GM12878 (cell line): ENCODE measurements at regions not wholly inside any gene's neighbourhood (a gene's known extent, or its start where the extent isn't known, plus 50 kb on each side); places are given as distances from the start of the nearest gene placed in this dataset.

Experiments
- ATAC-seq: fragments of 200-7000 bp; cut with Tn5 transposase; 3 replicates; pipeline ENCODE4 v1.9.1; 2020; ENCODE audit warnings: mild to moderate bottlenecking, moderate library complexity
- BruUV-seq: library from RNA; stranded (reverse); fragments of 400-500 nt; replicated peaks from 2 replicates; lab custom pipeline; 2021; lab: Mats Ljungman, UMichigan
- CTCF ChIA-PET: fragments of 300-600 bp; sonication (Branson Sonifier 250); formaldehyde crosslinking; extraction: SDS; loops from one replicate; lab custom pipeline; 2021; ENCODE audit warnings: inconsistent platforms; lab: Yijun Ruan, JAX
- POLR2A ChIA-PET: fragments of 350-600 bp; formaldehyde crosslinking; extraction: SDS; loops from one replicate; lab custom pipeline; 2021; ENCODE audit warnings: inconsistent platforms; lab: Charles Lee
- RAD21 ChIA-PET: fragments of 300-600 bp; sonication (Branson Sonifier 250); formaldehyde crosslinking; loops from one replicate; lab custom pipeline; 2023; ENCODE audit warnings: antibody characterized with exemption; ENCODE audit not compliant: unreplicated experiment; lab: Charles Lee
- SMC1A ChIA-PET: fragments of 300-600 bp; sonication (Branson Sonifier 250); formaldehyde crosslinking; loops from one replicate; lab custom pipeline; 2023; ENCODE audit not compliant: unreplicated experiment, uncharacterized antibody; lab: Charles Lee
- DNase-seq: peaks from one replicate; pipeline ENCODE4 v3.0.0-alpha.2; 2011; ENCODE audit warnings: low read depth, low spot score
- FAIRE-seq: peaks from 3 replicates; lab custom pipeline; 2011; peaks lifted over from hg19 to GRCh38; lab: Jason Lieb, UNC
- H2AFZ ChIP-seq: 2 replicates; pipeline ENCODE4 v1.6.0; 2011; ENCODE audit warnings: low read depth, low read length, control low read depth; ENCODE audit not compliant: control insufficient read depth
- H3K27ac ChIP-seq: 2 replicates; pipeline ENCODE4 v1.5.1; 2011; ENCODE audit warnings: control low read depth; ENCODE audit not compliant: control insufficient read depth, insufficient read depth
- H3K27me3 ChIP-seq, 2 experiments: replicated peaks in 1 of 2; 2 replicates each; pipeline versions ENCODE4 v1.6.0 to v1.6.1; 2011; ENCODE audit warnings: low read length in 1 of 2; ENCODE audit not compliant: control insufficient read depth in 2 of 2, insufficient read depth in 2 of 2
- H3K36me3 ChIP-seq, 2 experiments: 2 replicates each; pipeline ENCODE4 v1.5.1; 2011; ENCODE audit warnings: low read length in 1 of 2; ENCODE audit not compliant: control insufficient read depth in 2 of 2, insufficient read depth in 2 of 2
- H3K4me1 ChIP-seq: 2 replicates; pipeline ENCODE4 v1.6.1; 2011; ENCODE audit warnings: mild to moderate bottlenecking, low read length, moderate library complexity, mixed read lengths; ENCODE audit not compliant: control insufficient read depth, insufficient read depth
- H3K4me2 ChIP-seq: 2 replicates; pipeline ENCODE4 v1.6.0; 2011; ENCODE audit warnings: control low read depth; ENCODE audit not compliant: control insufficient read depth, insufficient read depth
- H3K4me3 ChIP-seq: fragments of 200-600 bp; sonication (generic); 2 replicates; pipeline ENCODE4 v1.5.1; 2016
- H3K79me2 ChIP-seq: 2 replicates; pipeline ENCODE4 v1.6.0; 2011; ENCODE audit warnings: low read length; ENCODE audit not compliant: control insufficient read depth, insufficient read depth
- H3K9ac ChIP-seq: 2 replicates; pipeline ENCODE4 v1.8.0; 2011; ENCODE audit warnings: low read length, control low read depth, mixed read lengths; ENCODE audit not compliant: control insufficient read depth, insufficient read depth
- H3K9me3 ChIP-seq: replicated peaks from 3 replicates; pipeline ENCODE4 v1.5.1; 2011; ENCODE audit warnings: mild to moderate bottlenecking, low read length; ENCODE audit not compliant: control insufficient read depth, insufficient read depth
- H4K20me1 ChIP-seq: 2 replicates; pipeline ENCODE4 v1.6.0; 2011; ENCODE audit not compliant: control insufficient read depth, insufficient read depth
- CHD1 ChIP-seq: IDR thresholded peaks from 2 replicates; pipeline ENCODE4 v1.6.1; 2012; ENCODE audit warnings: low read depth, low read length, improper control_type of control experiment
- GATAD2B ChIP-seq: fragments of 450-650 bp; conservative IDR thresholded peaks from 2 replicates; pipeline ENCODE4 v1.6.1; 2017; ENCODE audit warnings: low read depth, mild to moderate bottlenecking, moderate library complexity
- LARP7 ChIP-seq: fragments of 450-650 bp; IDR thresholded peaks from 2 replicates; pipeline ENCODE4 v1.6.1; 2017; ENCODE audit warnings: mild to moderate bottlenecking
- MYB ChIP-seq: fragments of 150-350 bp; IDR thresholded peaks from 2 replicates; pipeline ENCODE4 v1.6.1; 2014; ENCODE audit warnings: mild to moderate bottlenecking, low read depth, low read length, borderline replicate concordance
- RAD21 ChIP-seq: IDR thresholded peaks from 2 replicates; pipeline ENCODE4 v1.6.1; 2011; ENCODE audit warnings: mild to moderate bottlenecking, low read depth, low read length, moderate library complexity; ENCODE audit not compliant: insufficient read depth
- RELA ChIP-seq: fragments of 450-650 bp; IDR thresholded peaks from 2 replicates; pipeline ENCODE4 v1.8.0; 2014; ENCODE audit warnings: borderline replicate concordance; ENCODE audit not compliant: partially characterized antibody
- TARDBP ChIP-seq: IDR thresholded peaks from 2 replicates; pipeline ENCODE4 v1.6.1; 2016; ENCODE audit warnings: borderline replicate concordance
- TCF12 ChIP-seq: IDR thresholded peaks from 2 replicates; pipeline ENCODE4 v1.6.1; 2011; ENCODE audit warnings: low read depth, mild to moderate bottlenecking, low read length
- TCF3 ChIP-seq: IDR thresholded peaks from 2 replicates; pipeline ENCODE4 v1.6.1; 2012; ENCODE audit warnings: low read depth, mild to moderate bottlenecking, low read length, borderline replicate concordance; ENCODE audit not compliant: insufficient read depth
- YY1 ChIP-seq: IDR thresholded peaks from 2 replicates; pipeline ENCODE4 v1.6.1; 2011; ENCODE audit warnings: low read depth, mild to moderate bottlenecking, low read length
- ZNF384 ChIP-seq: IDR thresholded peaks from 2 replicates; pipeline ENCODE4 v1.6.1; 2012; ENCODE audit warnings: low read depth, mild to moderate bottlenecking, low read length, improper control_type of control experiment, borderline replicate concordance
- whole genome bisulfite sequencing: methylation state at CpG from one replicate; pipeline ENCODE4 v1.1.6; 2016; ENCODE audit warnings: low lambda C conversion rate; ENCODE audit not compliant: insufficient replicate concordance, insufficient coverage; ENCODE audit errors: missing lambda C conversion rate; 5-methylcytosine and 5-hydroxymethylcytosine counted together
- in situ Hi-C: fragments of 300-500 bp; cut with MboI; formaldehyde crosslinking; loops from 9 replicates; pipeline ENCODE4 v1.14.3; 2018; ENCODE audit warnings: mixed read lengths
- intact Hi-C: fragments of 100-400 bp; cut with micrococcal nuclease; formaldehyde crosslinking; loops from one replicate; pipeline ENCODE4 v1.14.2; 2022; ENCODE audit not compliant: unreplicated experiment
- TF ChIP-seq, protein P1 (sequence below): fragments of 450-650 bp; IDR thresholded peaks from 2 replicates; pipeline ENCODE4 v1.6.1; 2016; ENCODE audit warnings: mild to moderate bottlenecking, moderate library complexity, borderline replicate concordance
- TF ChIP-seq, protein P2 (sequence below): IDR thresholded peaks from 2 replicates; pipeline ENCODE4 v1.6.1; 2011; ENCODE audit warnings: mild to moderate bottlenecking, low read depth, low read length, moderate library complexity; ENCODE audit not compliant: insufficient replicate concordance
- TF ChIP-seq, protein P3 (sequence below): fragments of 450-650 bp; IDR thresholded peaks from 2 replicates; pipeline ENCODE4 v1.6.1; 2017; ENCODE audit warnings: low read depth, mild to moderate bottlenecking, moderate library complexity
- TF ChIP-seq, protein P4 (sequence below): IDR thresholded peaks from 2 replicates; pipeline ENCODE4 v1.6.1; 2012; ENCODE audit warnings: mild to moderate bottlenecking, low read depth, low read length

DNA sequence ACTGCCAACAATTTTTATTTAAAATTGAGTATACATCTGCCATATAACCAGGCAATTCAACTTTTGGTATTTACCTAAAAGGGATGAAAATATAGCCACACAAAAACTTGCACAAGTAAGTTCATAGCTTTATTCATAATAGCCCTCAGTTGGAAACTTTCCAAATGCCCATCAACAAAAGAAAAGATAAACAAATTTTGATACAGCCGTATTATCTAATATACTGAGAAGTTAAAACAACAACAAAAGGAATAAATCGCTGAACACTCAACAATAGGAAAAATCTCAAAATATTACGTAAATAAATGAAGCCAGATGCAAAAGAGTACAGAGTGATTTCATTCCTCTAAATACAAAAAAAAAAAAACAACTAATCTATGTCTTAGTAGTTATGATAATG is 399.2 kb upstream of the SEMA3D start:
- ChIA-PET RAD21 (no interaction called here), CTCF (no interaction called here), POLR2A (no interaction called here), SMC1A (no interaction called here)
- no peak overlapping the region for H3K4me2 ChIP-seq
- no peaks in the 10 kb centered on the region for H3K4me1 ChIP-seq
- H3K9ac ChIP-seq: no peak overlapping the region
- 44% methylated on average over 3 of the region's 3 CpGs for WGBS
- H3K27me3 ChIP-seq: no peaks in the 10 kb centered on the region
- ATAC-seq: no peak
- H3K79me2 ChIP-seq: no peaks in the 10 kb centered on the region
- BruUV-seq: no TSS peak
- no peak for FAIRE-seq
- intact Hi-C loops: no loop called here
- H4K20me1 ChIP-seq: no peaks in the 10 kb centered on the region
- in situ Hi-C loops: no loop called here
- no peak overlapping the region for H3K27ac ChIP-seq
- no peak overlapping the region for H3K4me3 ChIP-seq
- no peaks in the 10 kb centered on the region for H3K9me3 ChIP-seq
- H3K36me3 ChIP-seq: no peaks in the 10 kb centered on the region
- DNase-seq: no peak
- H2AFZ ChIP-seq: no peak overlapping the region
- TF ChIP-seq TCF12 (no peak), YY1 (no peak), RELA (no peak), MYB (no peak), GATAD2B (no peak), TARDBP (no peak), ZNF384 (no peak), RAD21 (no peak), LARP7 (no peak), TCF3 (no peak), CHD1 (no peak)
- TF ChIP-seq, protein P1, sequence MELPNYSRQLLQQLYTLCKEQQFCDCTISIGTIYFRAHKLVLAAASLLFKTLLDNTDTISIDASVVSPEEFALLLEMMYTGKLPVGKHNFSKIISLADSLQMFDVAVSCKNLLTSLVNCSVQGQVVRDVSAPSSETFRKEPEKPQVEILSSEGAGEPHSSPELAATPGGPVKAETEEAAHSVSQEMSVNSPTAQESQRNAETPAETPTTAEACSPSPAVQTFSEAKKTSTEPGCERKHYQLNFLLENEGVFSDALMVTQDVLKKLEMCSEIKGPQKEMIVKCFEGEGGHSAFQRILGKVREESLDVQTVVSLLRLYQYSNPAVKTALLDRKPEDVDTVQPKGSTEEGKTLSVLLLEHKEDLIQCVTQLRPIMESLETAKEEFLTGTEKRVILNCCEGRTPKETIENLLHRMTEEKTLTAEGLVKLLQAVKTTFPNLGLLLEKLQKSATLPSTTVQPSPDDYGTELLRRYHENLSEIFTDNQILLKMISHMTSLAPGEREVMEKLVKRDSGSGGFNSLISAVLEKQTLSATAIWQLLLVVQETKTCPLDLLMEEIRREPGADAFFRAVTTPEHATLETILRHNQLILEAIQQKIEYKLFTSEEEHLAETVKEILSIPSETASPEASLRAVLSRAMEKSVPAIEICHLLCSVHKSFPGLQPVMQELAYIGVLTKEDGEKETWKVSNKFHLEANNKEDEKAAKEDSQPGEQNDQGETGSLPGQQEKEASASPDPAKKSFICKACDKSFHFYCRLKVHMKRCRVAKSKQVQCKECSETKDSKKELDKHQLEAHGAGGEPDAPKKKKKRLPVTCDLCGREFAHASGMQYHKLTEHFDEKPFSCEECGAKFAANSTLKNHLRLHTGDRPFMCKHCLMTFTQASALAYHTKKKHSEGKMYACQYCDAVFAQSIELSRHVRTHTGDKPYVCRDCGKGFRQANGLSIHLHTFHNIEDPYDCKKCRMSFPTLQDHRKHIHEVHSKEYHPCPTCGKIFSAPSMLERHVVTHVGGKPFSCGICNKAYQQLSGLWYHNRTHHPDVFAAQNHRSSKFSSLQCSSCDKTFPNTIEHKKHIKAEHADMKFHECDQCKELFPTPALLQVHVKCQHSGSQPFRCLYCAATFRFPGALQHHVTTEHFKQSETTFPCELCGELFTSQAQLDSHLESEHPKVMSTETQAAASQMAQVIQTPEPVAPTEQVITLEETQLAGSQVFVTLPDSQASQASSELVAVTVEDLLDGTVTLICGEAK: no peak
- TF ChIP-seq, protein P2, sequence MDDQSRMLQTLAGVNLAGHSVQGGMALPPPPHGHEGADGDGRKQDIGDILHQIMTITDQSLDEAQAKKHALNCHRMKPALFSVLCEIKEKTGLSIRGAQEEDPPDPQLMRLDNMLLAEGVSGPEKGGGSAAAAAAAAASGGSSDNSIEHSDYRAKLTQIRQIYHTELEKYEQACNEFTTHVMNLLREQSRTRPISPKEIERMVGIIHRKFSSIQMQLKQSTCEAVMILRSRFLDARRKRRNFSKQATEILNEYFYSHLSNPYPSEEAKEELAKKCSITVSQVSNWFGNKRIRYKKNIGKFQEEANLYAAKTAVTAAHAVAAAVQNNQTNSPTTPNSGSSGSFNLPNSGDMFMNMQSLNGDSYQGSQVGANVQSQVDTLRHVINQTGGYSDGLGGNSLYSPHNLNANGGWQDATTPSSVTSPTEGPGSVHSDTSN: no peak
- TF ChIP-seq, protein P3, sequence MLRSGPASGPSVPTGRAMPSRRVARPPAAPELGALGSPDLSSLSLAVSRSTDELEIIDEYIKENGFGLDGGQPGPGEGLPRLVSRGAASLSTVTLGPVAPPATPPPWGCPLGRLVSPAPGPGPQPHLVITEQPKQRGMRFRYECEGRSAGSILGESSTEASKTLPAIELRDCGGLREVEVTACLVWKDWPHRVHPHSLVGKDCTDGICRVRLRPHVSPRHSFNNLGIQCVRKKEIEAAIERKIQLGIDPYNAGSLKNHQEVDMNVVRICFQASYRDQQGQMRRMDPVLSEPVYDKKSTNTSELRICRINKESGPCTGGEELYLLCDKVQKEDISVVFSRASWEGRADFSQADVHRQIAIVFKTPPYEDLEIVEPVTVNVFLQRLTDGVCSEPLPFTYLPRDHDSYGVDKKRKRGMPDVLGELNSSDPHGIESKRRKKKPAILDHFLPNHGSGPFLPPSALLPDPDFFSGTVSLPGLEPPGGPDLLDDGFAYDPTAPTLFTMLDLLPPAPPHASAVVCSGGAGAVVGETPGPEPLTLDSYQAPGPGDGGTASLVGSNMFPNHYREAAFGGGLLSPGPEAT: no peak
- TF ChIP-seq, protein P4, sequence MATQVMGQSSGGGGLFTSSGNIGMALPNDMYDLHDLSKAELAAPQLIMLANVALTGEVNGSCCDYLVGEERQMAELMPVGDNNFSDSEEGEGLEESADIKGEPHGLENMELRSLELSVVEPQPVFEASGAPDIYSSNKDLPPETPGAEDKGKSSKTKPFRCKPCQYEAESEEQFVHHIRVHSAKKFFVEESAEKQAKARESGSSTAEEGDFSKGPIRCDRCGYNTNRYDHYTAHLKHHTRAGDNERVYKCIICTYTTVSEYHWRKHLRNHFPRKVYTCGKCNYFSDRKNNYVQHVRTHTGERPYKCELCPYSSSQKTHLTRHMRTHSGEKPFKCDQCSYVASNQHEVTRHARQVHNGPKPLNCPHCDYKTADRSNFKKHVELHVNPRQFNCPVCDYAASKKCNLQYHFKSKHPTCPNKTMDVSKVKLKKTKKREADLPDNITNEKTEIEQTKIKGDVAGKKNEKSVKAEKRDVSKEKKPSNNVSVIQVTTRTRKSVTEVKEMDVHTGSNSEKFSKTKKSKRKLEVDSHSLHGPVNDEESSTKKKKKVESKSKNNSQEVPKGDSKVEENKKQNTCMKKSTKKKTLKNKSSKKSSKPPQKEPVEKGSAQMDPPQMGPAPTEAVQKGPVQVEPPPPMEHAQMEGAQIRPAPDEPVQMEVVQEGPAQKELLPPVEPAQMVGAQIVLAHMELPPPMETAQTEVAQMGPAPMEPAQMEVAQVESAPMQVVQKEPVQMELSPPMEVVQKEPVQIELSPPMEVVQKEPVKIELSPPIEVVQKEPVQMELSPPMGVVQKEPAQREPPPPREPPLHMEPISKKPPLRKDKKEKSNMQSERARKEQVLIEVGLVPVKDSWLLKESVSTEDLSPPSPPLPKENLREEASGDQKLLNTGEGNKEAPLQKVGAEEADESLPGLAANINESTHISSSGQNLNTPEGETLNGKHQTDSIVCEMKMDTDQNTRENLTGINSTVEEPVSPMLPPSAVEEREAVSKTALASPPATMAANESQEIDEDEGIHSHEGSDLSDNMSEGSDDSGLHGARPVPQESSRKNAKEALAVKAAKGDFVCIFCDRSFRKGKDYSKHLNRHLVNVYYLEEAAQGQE: no peak
